ENCODE measurements at regions not wholly inside any gene's neighbourhood (a gene's known extent, or its start where the extent isn't known, plus 50 kb on each side); places are given as distances from the start of the nearest gene placed in this dataset.
A peak's percentile ranks its signal among the peaks of the same experiment; 100 is the strongest.

- Histone ChIP-seq H3K4me3 (ENCODE audit: low read depth, low read length) (no peak overlapping the region), H3K4ac (ENCODE audit: low read depth, low read length) (no peak overlapping the region), H4K8ac (ENCODE audit: low read depth, low read length) (no peak overlapping the region), H3K18ac (ENCODE audit: low read length) (no peak overlapping the region), H3K27ac (ENCODE audit: low read depth, low read length) (no peak overlapping the region), H2AFZ (ENCODE audit: insufficient read depth, low read length, poor library complexity) (no peak overlapping the region), H2AK5ac (ENCODE audit: low read length) (no peak overlapping the region), H4K12ac (ENCODE audit: low read depth, low read length) (no peak overlapping the region), H3K9ac (ENCODE audit: low read length) (no peak overlapping the region), H3K23ac (ENCODE audit: low read length) (no peak overlapping the region), H2BK12ac (ENCODE audit: low read length) (no peak overlapping the region), H3K14ac (ENCODE audit: low read length) (no peak overlapping the region), H3K36me3 (ENCODE audit: control insufficient read depth in 1 of 2, insufficient read depth in 2 of 2, low read length in 2 of 2) (no peaks in the 10 kb centered on the region), H3K79me2 (ENCODE audit: control insufficient read depth, insufficient read depth, low read length, poor library complexity) (no peaks in the 10 kb centered on the region), H3K79me1 (ENCODE audit: low read length) (no peaks in the 10 kb centered on the region), H2BK120ac (ENCODE audit: insufficient read depth, low read length, poor library complexity) (no peak overlapping the region), H2BK5ac (ENCODE audit: low read depth, low read length, poor library complexity) (no peak overlapping the region), H3K4me1 (ENCODE audit: control insufficient read depth in 1 of 2, insufficient read depth in 2 of 2, low read length in 2 of 2) (no peaks in the 10 kb centered on the region), H3K27me3 (ENCODE audit: insufficient read depth, low read length) (no peaks in the 10 kb centered on the region), H3K9me3 (ENCODE audit: insufficient read depth, low read depth, low read length) (no peaks in the 10 kb centered on the region), H4K91ac (ENCODE audit: low read depth, low read length) (no peak overlapping the region), H3K4me2 (ENCODE audit: low read length) (no peak overlapping the region)
- WGBS (ENCODE audit: extremely low coverage, insufficient coverage, insufficient read length) = no CpG with 5 or more reads among the region's 5 CpGs
- DNase-seq = no peak
Measured at GRCh38 chr5:53397141-53397757, 83.2 kb upstream of the FST start.

GRCh38 chr5:53397845-53398244 lies 82.6 kb upstream of the FST start:
- Histone ChIP-seq H3K4ac (ENCODE audit: low read depth, low read length) (no peak overlapping the region), H3K36me3 (ENCODE audit: control insufficient read depth in 1 of 2, insufficient read depth in 2 of 2, low read length in 2 of 2) (no peaks in the 10 kb centered on the region), H2BK5ac (ENCODE audit: low read depth, low read length, poor library complexity) (no peak overlapping the region), H3K23ac (ENCODE audit: low read length) (no peak overlapping the region), H3K79me1 (ENCODE audit: low read length) (no peaks in the 10 kb centered on the region), H3K4me1 (ENCODE audit: control insufficient read depth in 1 of 2, insufficient read depth in 2 of 2, low read length in 2 of 2) (no peaks in the 10 kb centered on the region), H2BK120ac (ENCODE audit: insufficient read depth, low read length, poor library complexity) (no peak overlapping the region), H4K8ac (ENCODE audit: low read depth, low read length) (no peak overlapping the region), H2BK12ac (ENCODE audit: low read length) (no peak overlapping the region), H4K91ac (ENCODE audit: low read depth, low read length) (no peak overlapping the region), H3K79me2 (ENCODE audit: control insufficient read depth, insufficient read depth, low read length, poor library complexity) (no peaks in the 10 kb centered on the region), H4K12ac (ENCODE audit: low read depth, low read length) (no peak overlapping the region), H3K14ac (ENCODE audit: low read length) (no peak overlapping the region), H3K27ac (ENCODE audit: low read depth, low read length) (no peak overlapping the region), H3K4me3 (ENCODE audit: low read depth, low read length) (no peak overlapping the region), H2AFZ (ENCODE audit: insufficient read depth, low read length, poor library complexity) (no peak overlapping the region), H3K9ac (ENCODE audit: low read length) (no peak overlapping the region), H3K9me3 (ENCODE audit: insufficient read depth, low read depth, low read length) (no peaks in the 10 kb centered on the region), H3K4me2 (ENCODE audit: low read length) (no peak overlapping the region), H3K18ac (ENCODE audit: low read length) (no peak overlapping the region), H2AK5ac (ENCODE audit: low read length) (no peak overlapping the region), H3K27me3 (ENCODE audit: insufficient read depth, low read length) (no peaks in the 10 kb centered on the region)
- no peak for DNase-seq
- no CpG with 5 or more reads among the region's 2 CpGs for WGBS (ENCODE audit: extremely low coverage, insufficient coverage, insufficient read length)

GRCh38 chr5:53399926-53400697 lies 80.3 kb upstream of the FST start:
- H3K27me3 ChIP-seq (ENCODE audit: insufficient read depth, low read length) = no peaks in the 10 kb centered on the region
- H3K18ac ChIP-seq (ENCODE audit: low read length) = no peak overlapping the region
- no peak overlapping the region for H2AK5ac ChIP-seq (ENCODE audit: low read length)
- no peak overlapping the region for H4K91ac ChIP-seq (ENCODE audit: low read depth, low read length)
- H3K9ac ChIP-seq (ENCODE audit: low read length) = no peak overlapping the region
- H2AFZ ChIP-seq (ENCODE audit: insufficient read depth, low read length, poor library complexity) = no peak overlapping the region
- H2BK120ac ChIP-seq (ENCODE audit: insufficient read depth, low read length, poor library complexity) = no peak overlapping the region
- H4K8ac ChIP-seq (ENCODE audit: low read depth, low read length) = no peak overlapping the region
- H3K27ac ChIP-seq (ENCODE audit: low read depth, low read length) = no peak overlapping the region
- no peaks in the 10 kb centered on the region for H3K36me3 ChIP-seq (ENCODE audit: control insufficient read depth in 1 of 2, insufficient read depth in 2 of 2, low read length in 2 of 2)
- no peak overlapping the region for H4K12ac ChIP-seq (ENCODE audit: low read depth, low read length)
- H3K4me1 ChIP-seq (ENCODE audit: control insufficient read depth in 1 of 2, insufficient read depth in 2 of 2, low read length in 2 of 2) = no peaks in the 10 kb centered on the region
- no peak overlapping the region for H3K4me2 ChIP-seq (ENCODE audit: low read length)
- no peak overlapping the region for H3K14ac ChIP-seq (ENCODE audit: low read length)
- no peaks in the 10 kb centered on the region for H3K79me2 ChIP-seq (ENCODE audit: control insufficient read depth, insufficient read depth, low read length, poor library complexity)
- H2BK12ac ChIP-seq (ENCODE audit: low read length) = no peak overlapping the region
- DNase-seq = peak in 1 of 2 donors; percentile 35
- no peak overlapping the region for H2BK5ac ChIP-seq (ENCODE audit: low read depth, low read length, poor library complexity)
- no peak overlapping the region for H3K4ac ChIP-seq (ENCODE audit: low read depth, low read length)
- whole genome bisulfite sequencing (ENCODE audit: extremely low coverage, insufficient coverage, insufficient read length) = no CpG with 5 or more reads among the region's 2 CpGs
- no peak overlapping the region for H3K4me3 ChIP-seq (ENCODE audit: low read depth, low read length)
- H3K23ac ChIP-seq (ENCODE audit: low read length) = no peak overlapping the region
- no peaks in the 10 kb centered on the region for H3K79me1 ChIP-seq (ENCODE audit: low read length)
- H3K9me3 ChIP-seq (ENCODE audit: insufficient read depth, low read depth, low read length) = no peaks in the 10 kb centered on the region

GRCh38 chr5:53403291-53403690 lies 77.1 kb upstream of the FST start:
- H3K79me1 ChIP-seq (ENCODE audit: low read length) = no peaks in the 10 kb centered on the region
- no peak overlapping the region for H3K9ac ChIP-seq (ENCODE audit: low read length)
- WGBS (ENCODE audit: extremely low coverage, insufficient coverage, insufficient read length) = no CpG with 5 or more reads among the region's 3 CpGs
- H2AK5ac ChIP-seq (ENCODE audit: low read length) = no peak overlapping the region
- H3K23ac ChIP-seq (ENCODE audit: low read length) = no peak overlapping the region
- H3K79me2 ChIP-seq (ENCODE audit: control insufficient read depth, insufficient read depth, low read length, poor library complexity) = no peaks in the 10 kb centered on the region
- H2BK120ac ChIP-seq (ENCODE audit: insufficient read depth, low read length, poor library complexity) = no peak overlapping the region
- H2AFZ ChIP-seq (ENCODE audit: insufficient read depth, low read length, poor library complexity) = no peak overlapping the region
- H2BK5ac ChIP-seq (ENCODE audit: low read depth, low read length, poor library complexity) = no peak overlapping the region
- no peak overlapping the region for H4K91ac ChIP-seq (ENCODE audit: low read depth, low read length)
- H3K4me3 ChIP-seq (ENCODE audit: low read depth, low read length) = no peak overlapping the region
- no peaks in the 10 kb centered on the region for H3K36me3 ChIP-seq (ENCODE audit: control insufficient read depth in 1 of 2, insufficient read depth in 2 of 2, low read length in 2 of 2)
- H3K9me3 ChIP-seq (ENCODE audit: insufficient read depth, low read depth, low read length) = no peaks in the 10 kb centered on the region
- no peaks in the 10 kb centered on the region for H3K27me3 ChIP-seq (ENCODE audit: insufficient read depth, low read length)
- no peak overlapping the region for H4K12ac ChIP-seq (ENCODE audit: low read depth, low read length)
- H2BK12ac ChIP-seq (ENCODE audit: low read length) = no peak overlapping the region
- no peak overlapping the region for H3K4me2 ChIP-seq (ENCODE audit: low read length)
- no peak overlapping the region for H3K14ac ChIP-seq (ENCODE audit: low read length)
- H3K4ac ChIP-seq (ENCODE audit: low read depth, low read length) = no peak overlapping the region
- H3K18ac ChIP-seq (ENCODE audit: low read length) = no peak overlapping the region
- H3K27ac ChIP-seq (ENCODE audit: low read depth, low read length) = no peak overlapping the region
- no peak overlapping the region for H4K8ac ChIP-seq (ENCODE audit: low read depth, low read length)
- no peak for DNase-seq
- no peaks in the 10 kb centered on the region for H3K4me1 ChIP-seq (ENCODE audit: control insufficient read depth in 1 of 2, insufficient read depth in 2 of 2, low read length in 2 of 2)

Measured in trophoblast cell (in vitro differentiated cells and primary cell).